ENCODE measurements at regions not wholly inside any gene's neighbourhood (a gene's known extent, or its start where the extent isn't known, plus 50 kb on each side); places are given as distances from the start of the nearest gene placed in this dataset.

GRCh38 chr12:105850103-105850968, 288.4 kb downstream of the NUAK1 start:
- no peak for DNase-seq

- DNase-seq: no peak
Observed at GRCh38 chr12:105852496-105852895, 286.3 kb downstream of the NUAK1 start.

GRCh38 chr12:105852951-105853350, 285.8 kb downstream of the NUAK1 start:
- DNase-seq: no peak

GRCh38 chr12:105854071-105854470, 284.7 kb downstream of the NUAK1 start:
- no peak for DNase-seq

- DNase-seq: no peak
Observed at GRCh38 chr12:105855361-105856047, 283.2 kb downstream of the NUAK1 start.

- no peak for DNase-seq
Observed at GRCh38 chr12:105856048-105856405, 282.7 kb downstream of the NUAK1 start.

GRCh38 chr12:105858981-105859710, 279.6 kb downstream of the NUAK1 start:
- DNase-seq: no peak

- DNase-seq: no peak
Observed at GRCh38 chr12:105860561-105861207, 278.1 kb downstream of the NUAK1 start.

- no peak for DNase-seq
Observed at GRCh38 chr12:105861227-105861626, 277.5 kb downstream of the NUAK1 start.

- no peak for DNase-seq
Observed at GRCh38 chr12:105862163-105862821, 276.5 kb downstream of the NUAK1 start.

- no peak for DNase-seq
Observed at GRCh38 chr12:105864316-105864715, 274.4 kb downstream of the NUAK1 start.

GRCh38 chr12:105864901-105865300, 273.9 kb downstream of the NUAK1 start:
- no peak for DNase-seq

- no peak for DNase-seq
Observed at GRCh38 chr12:105865886-105866285, 272.9 kb downstream of the NUAK1 start.

- DNase-seq: no peak
Observed at GRCh38 chr12:105874121-105874520, 264.6 kb downstream of the NUAK1 start.

GRCh38 chr12:105876396-105876927, 262.3 kb downstream of the NUAK1 start:
- no peak for DNase-seq

GRCh38 chr12:105878964-105879363, 259.8 kb downstream of the NUAK1 start:
- no peak for DNase-seq

- DNase-seq: no peak
Observed at GRCh38 chr12:105880824-105881388, 257.8 kb downstream of the NUAK1 start.

GRCh38 chr12:105882404-105882803, 256.4 kb downstream of the NUAK1 start:
- DNase-seq: peak; percentile 33

GRCh38 chr12:105887131-105887530, 251.6 kb downstream of the NUAK1 start:
- no peak for DNase-seq

- DNase-seq: no peak
Observed at GRCh38 chr12:105888696-105889095, 250.1 kb downstream of the NUAK1 start.

GRCh38 chr12:105892362-105892910, 246.3 kb downstream of the NUAK1 start:
- no peak for DNase-seq

All from tongue (tissue), 1 donor.